Posterior cingulate gyrus (tissue), 11 donors: ENCODE measurements at regions not wholly inside any gene's neighbourhood (a gene's known extent, or its start where the extent isn't known, plus 50 kb on each side); places are given as distances from the start of the nearest gene placed in this dataset.
"Not testable (repeated sequence)": the region's sequence is repeated elsewhere in the genome, so short reads cannot be mapped to it uniquely, and the experiment has no call there.

Experiments
- DNase-seq, 10 donors: peaks; one replicate each; pipeline versions ENCODE4 v3.0.0 to v3.0.0-alpha.2; 2020 to 2021; ENCODE audit warnings: mixed read lengths in 3 of 10
- intact Hi-C: fragments of 100-400 bp; cut with DNase I; formaldehyde crosslinking; loops from one replicate; pipeline ENCODE4 v1.15.1; 2023

DNA sequence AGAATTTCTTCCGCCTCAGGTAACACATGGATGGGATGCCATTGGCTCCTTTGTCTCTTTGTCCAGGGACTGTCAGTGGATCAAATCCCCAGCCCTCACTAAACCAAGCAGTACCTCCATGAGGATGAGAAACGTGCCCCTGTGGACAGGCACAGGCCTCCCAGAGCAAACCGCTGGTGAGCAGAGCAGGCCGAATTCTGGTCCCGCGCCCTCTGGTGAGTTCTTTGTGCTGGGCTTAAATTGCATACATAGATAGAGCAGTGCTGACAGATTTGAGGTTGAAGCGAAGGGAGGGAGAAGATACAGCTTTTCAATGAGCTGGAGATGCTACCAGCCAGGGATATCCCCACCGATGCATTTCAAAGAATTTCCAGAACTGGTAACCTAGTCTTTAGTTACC lies 143.8 kb downstream of the HSD17B3 start:
- intact Hi-C loops: no loop called here
- peak in 1 of 10 donors; percentile 75 for DNase-seq

DNA sequence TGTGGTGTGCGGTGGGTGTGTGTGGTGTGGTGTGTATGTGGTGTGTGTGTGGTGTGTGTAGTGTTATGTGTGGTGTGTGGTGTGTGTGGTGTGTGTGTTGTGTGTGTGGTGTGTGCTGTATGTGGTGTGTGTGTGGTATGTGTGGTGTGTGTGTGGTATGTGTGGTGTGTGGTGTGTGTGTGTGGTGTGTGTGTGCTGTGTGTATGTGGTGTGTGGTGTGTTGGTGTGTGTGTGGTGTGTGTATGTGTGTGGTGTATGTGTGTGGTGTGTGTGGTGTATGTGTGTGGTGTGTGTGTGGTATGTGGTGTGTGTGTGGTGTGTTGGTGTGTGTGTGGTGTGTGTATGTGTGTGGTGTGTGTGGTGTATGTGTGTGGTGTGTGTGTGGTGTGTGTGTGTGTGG lies 144.3 kb downstream of the HSD17B3 start:
- intact Hi-C loops: no loop called here
- DNase-seq: no peak

DNA sequence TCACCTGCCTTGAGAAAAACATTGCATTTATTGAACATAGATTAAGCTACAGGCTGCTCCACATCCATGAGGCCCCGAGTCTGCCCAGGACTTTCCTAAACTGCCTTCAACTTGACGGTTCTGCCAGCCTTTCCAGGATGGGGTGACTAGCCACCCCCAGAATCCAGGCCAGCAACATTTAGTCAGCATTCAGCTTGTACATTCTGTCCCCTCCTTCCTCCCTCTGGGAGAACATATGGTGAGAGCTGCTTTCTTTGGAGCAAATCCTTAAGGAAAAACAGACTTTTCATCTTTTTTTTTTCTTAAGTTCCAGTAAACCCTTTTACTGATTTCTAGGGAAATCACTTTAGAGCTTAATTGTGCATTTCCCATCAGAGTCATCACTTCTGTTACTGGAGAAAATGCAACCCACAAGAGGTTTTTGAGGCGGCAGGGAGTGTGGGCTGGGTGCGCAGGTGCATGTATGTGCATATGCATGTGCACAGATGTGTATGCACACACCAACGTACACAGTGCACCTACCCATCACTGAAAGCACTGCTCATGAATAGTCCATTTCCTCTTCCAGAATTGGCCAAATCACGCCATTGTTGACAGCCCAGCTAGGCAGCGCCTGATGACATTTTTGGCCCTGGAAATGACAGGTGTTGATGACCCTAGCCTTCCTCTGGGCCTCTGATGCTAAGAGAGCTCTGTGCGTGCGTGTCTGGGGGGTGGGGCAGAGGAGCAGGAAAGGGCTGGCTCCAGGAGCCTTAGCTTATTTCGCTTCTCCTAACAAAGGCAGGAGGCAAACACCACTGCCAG lies 145.6 kb downstream of the HSD17B3 start:
- DNase-seq: peak in 3 of 10 donors; percentile 50 to 89 (median 81)
- intact Hi-C loops: no loop called here

DNA sequence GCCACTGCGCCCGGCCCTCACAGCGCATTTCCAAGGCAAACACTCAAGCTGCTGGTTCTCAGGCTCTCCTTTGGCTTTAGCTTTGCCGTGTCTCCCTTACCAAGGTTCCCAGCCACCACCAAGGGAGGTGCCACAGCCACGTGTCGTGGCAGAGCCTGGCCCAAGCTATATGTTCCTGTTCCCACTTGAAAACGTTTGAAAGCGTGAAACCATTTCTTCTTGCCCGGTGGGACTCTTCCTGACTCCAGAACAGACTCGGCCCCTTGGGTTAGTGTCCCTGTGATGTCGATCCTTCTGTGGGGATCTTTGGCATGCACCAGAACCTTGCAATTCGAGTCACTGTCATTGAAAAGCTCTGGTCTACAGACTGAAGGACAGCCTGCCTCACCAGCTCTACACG lies 147.9 kb downstream of the HSD17B3 start:
- intact Hi-C loops: no loop called here
- DNase-seq: peak in 1 of 10 donors; percentile 73

DNA sequence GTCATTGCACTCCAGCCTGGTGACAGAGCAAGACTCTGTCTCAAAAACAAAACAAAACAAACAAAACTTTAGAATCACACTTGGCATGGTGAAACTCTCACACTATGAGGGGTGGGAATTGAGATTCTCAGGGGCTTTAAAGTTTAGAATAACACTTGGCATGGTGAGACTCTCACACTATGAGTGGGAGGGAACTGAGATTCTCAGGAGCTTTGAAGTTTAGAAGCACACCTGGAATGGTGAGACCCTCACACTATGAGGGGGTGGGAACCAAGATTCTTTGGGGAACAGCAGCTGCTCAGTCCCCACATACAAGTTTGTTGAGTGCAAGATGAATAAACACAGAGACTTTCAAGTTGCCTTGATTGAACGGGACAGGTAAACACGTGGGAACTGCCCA lies 149.4 kb downstream of the HSD17B3 start:
- DNase-seq: peak in 1 of 10 donors; percentile 2
- intact Hi-C loops: no loop called here

DNA sequence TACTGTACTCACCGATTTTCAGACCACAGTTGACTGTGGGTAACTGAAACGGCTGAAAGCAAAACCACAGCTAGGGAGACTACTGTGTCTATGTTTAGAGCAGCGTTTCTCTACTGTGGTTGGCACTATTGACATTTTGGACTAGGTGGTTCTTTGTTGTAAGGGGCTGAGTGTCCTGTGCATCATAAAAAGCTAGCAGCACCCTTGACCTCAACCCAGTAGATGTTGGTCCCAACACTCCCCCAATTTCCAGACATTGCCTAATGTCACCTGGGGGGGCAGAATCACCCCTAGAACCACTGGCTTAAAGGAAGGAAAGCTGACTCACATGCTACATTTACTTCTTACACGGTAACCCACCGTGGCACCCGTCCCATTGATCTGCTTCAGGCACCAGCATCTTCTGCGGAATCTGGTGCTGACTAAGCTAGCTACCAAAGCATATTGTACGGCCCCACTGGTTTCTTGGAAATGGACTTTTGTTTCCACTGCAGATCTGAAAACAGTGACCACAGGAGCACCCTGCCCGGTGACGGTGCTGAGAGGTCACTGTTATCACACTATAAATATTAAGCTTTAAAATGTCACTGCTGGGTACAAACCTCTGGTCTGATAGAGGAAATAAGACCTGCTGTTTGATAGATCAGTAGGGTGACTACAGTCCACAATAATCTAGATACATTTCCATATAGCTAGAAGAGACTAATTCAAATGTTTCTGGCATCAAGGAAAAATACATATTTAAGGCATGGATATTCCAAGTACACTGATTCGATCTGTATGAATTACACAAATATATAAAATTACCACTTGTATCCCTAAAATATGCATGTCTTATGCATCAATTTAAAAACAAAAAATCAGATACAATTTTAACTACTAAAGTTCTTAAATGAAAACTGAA lies 151.4 kb downstream of the HSD17B3 start:
- intact Hi-C loops: no loop called here
- DNase-seq: peak in 1 of 10 donors; percentile 66

DNA sequence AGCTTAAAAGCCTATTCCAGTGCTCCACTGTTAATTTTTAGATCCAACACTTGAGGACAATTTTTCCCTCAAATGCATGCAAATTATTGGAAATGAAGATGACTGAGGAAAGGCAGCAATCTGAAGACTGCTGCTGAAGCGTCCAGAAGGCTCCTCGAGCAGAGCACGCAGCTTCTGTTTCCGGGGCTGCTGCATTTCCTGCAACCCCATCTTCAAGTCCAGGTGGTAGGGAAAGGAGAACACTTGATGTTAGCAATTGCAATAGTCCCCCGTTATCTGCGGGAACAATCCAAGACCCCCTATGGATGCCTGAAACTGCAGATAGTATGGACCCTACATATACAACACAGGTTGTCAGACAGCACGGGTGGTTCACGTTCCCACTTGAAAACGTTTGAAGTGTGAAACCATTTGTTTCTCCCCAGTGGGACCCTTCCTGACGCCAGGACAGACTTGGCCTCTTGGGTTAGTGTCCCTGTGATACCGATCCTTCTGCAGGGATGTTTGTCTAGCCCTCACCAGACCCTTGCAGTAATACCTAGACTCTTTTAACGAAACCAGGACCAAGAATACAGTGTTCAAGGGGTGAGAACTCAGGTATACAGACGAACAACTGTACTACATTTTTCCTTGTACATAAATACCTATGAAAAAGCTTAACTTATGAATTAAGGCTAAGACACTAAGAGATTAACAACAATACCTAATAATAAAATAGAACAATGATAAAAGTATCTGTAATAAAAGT lies 152.3 kb downstream of the HSD17B3 start:
- peak in 1 of 10 donors; percentile 37 for DNase-seq
- intact Hi-C loops: no loop called here

DNA sequence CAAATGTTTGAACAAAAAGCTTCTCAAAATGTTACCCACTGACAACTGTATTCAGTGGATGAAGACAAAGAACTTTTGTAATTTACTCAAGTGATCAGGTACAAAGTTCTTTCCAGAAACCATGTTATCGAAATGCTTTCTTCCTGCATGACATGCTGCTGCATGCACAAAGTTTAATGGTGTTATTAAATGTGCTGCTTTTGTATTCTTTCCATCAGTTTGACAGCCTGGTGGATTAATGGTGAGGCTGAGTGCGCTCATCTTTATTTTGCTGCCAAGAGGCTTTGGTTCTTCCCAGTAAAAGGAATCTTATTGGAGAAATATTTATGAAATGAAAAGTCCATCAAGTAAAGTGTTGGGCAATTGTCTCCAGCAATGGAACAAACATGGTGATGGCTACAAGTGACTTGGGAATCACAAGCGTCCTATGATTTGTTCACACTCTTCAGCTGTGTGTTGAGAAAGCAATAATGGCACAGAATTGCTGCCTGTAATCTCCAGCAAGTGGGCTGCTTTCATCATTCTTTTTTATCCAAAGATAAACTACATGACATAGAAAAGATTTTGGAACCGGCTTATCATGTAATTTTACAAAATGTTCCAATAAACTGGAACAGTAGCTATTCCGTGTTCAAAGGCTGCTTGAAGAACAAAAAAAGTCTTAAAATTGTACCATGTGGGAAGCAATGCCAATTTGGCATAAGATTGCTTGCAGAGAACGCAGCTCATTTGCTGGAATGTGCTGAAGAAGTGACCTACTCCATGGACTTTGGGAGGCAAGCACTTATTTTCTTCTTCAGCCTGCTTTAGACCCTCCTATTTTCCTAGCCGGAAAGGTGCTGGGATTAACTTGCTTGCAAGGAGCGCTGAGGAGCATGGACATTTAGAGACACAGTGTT lies 153.1 kb downstream of the HSD17B3 start:
- intact Hi-C loops: no loop called here
- DNase-seq: no peak

DNA sequence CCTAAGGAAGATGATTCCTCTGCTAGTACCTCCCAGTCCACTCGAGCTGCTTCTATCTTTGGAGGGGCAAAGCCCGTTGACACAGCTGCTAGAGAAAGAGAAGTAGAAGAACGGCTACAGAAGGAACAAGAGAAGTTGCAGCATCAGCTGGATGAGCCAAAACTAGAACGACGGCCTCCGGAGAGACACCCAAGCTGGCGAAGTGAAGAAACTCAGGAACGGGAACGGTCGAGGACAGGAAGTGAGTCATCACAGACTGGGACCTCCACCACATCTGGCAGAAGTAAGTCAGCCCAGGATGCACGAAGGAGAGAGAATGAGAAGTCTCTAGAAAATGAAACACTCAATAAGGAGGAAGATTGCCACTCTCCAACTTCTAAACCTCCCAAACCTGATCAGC lies 154.9 kb downstream of the HSD17B3 start:
- intact Hi-C loops: not testable (repeated sequence)
- peak in 1 of 10 donors; percentile 49 for DNase-seq

DNA sequence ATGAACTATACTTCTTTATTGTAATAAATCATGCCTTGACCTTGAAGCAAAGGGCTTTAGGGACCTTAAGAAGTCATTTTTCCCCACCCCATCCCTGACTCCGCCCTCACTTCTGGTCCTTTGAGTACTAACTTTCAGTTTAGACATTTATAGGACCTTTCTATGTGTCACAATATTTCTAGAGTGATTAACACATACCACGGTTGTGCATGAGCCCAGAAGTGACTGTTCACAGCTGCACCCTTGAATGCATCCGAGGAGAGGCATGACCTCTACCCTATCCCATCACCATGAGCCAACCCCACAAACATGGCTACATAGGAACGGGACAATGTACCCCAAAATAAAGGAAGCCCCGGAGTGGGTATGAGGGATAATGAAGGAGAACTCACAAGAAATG lies 160.3 kb downstream of the HSD17B3 start:
- DNase-seq: peak in 1 of 10 donors; percentile 53
- intact Hi-C loops: no loop called here

DNA sequence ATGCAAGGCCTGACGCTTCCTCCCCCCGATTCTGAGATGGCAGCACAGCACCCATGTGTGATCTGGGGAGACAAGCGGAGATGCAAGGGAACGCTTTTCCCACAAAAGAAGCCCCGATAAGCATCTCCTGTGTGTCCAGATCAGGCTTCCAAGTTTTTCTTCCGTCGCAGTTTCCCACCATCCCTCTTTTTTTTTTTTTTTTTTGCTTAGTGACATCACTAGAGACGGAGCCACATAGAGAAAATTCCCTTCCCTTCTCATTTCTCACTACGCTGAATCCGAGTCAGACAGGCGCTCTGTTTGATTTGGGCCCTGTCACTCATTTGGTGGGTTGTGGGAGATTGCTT lies 160.9 kb downstream of the HSD17B3 start:
- intact Hi-C loops: no loop called here

DNA sequence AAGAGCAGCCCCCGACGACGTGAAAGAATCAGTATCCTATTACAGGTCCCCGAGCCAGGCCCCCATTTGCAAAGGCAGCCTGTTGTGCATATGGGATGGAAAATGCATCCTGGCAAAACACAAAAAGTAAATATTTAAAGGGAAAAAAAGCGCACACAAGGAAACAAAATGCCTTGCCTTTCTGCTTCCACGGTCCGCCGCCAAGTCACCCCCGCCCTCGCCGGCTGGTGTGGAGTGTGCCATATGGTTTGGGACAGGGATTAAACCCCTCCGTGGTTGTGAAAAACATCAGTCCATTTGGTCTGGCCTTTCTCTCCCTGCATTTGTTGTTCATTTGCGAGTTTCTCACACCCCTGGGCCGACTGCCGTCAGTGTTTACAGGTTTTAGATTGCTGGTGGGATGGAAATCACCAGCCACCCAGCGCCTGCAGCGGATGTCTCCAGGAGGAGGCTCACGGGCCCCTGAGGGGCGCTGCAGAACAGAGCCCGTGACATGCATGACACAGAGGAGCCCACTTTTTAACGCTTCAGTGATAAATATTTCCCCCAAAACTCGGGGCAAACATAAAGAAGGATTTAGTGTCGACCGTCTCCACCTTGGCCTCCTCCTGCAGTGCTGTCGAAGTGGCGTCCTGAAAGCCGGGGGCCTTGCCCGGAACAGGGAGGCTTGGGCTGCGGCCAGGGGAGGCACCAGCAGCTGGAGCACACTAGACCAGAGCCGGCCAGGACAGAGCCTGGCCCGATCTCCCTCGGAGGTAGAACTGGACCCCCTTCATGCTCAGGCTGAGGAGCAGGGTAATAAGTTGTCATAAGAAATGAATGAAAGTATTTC lies 161.5 kb downstream of the HSD17B3 start:
- intact Hi-C loops: no loop called here
- peak in 3 of 10 donors; percentile 43 to 87 (median 47) for DNase-seq

More for the DNA sequence above, 160.9 kb downstream of the HSD17B3 start:
- DNase-seq: peak in 1 of 10 donors; percentile 25

DNA sequence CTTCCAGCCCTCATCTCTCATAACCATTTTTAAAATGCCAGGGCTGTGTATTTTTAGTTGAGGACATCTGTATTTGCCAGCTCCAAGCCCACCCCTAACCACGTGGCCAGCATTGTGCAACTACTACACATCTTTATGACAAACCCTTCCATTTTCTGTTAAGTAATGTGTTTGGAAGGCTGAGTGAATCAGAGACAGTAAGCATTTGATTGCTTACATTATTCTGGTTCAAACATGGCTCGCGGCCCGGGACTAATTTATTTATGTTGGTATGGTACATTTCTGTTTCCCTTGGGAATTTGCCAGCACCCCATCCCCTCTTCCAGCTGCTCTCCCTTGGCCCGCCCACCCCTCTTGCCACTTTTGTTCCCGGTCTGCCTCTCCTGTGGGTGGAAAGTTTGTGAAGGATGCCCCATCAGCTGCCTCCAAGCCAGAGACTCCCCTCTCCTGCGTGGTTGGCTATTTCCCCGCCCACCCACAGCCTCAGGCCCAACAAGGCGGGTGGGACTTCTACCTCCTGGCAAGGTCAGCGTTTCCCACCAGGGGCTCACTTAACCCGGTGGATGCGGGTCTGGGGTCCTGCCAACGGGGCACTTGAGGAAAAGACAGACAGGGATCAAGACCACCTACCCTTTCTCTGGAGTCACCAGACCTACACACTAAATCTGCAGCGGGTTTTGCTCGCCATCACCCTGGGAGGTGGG lies 162.2 kb downstream of the HSD17B3 start:
- DNase-seq: peak in 6 of 10 donors; percentile 32 to 86 (median 46)
- intact Hi-C loops: no loop called here

DNA sequence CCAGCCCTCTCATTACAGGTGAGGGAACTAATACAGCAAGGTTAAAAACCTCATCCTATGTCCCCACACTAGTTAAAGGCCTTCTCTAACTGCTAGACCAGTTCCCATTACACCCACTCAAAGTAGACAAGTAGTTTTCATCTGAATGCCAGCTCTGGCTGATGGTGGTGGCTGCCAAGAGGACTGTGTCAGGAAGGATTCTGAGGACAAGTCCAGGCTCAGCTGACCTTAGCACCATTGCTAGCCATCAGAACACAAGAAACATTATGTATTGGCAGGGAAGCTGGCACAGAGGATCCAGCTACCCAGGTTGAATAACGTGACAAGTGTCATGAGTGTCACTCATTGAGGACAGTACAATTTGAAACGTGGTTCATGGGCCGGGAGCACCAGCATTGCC lies 163.4 kb downstream of the HSD17B3 start:
- intact Hi-C loops: no loop called here
- DNase-seq: peak in 1 of 10 donors; percentile 56

DNA sequence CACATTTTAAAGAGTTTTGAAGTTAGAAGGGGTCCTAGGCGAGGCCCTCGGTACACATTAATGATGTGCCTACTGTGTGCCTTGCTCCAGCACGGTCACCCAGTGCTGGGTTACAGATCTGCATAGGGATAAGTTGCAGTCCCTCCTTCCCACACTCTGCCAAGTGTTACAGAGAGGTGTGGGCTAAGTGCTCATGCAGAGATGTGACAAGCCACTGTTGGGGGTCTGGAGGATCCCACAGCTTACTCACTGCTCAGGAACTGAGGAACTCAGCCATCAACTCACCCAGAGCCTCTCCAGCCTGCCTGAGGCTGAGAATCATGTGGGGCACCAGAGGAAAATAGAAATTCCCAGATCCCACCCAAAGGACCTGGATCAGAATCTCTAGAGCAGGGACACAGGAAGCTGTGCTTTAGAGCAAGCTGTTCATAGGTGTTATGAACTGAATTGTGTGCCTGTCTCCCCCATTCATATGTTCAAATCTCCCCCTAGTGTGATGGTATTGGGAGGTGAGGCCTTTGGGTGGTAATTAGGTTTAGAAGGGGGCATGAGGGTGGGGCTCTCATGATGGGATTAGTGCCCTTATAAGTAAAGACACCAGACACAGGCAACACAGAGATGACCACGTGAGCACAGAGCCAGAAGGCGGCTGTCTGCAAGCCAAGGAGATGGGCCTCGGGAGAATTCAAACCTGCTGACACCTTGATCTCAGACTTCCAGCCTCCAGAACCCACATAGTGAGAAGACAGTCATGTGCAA lies 164.1 kb downstream of the HSD17B3 start:
- intact Hi-C loops: no loop called here
- DNase-seq: peak in 1 of 10 donors; percentile 24

DNA sequence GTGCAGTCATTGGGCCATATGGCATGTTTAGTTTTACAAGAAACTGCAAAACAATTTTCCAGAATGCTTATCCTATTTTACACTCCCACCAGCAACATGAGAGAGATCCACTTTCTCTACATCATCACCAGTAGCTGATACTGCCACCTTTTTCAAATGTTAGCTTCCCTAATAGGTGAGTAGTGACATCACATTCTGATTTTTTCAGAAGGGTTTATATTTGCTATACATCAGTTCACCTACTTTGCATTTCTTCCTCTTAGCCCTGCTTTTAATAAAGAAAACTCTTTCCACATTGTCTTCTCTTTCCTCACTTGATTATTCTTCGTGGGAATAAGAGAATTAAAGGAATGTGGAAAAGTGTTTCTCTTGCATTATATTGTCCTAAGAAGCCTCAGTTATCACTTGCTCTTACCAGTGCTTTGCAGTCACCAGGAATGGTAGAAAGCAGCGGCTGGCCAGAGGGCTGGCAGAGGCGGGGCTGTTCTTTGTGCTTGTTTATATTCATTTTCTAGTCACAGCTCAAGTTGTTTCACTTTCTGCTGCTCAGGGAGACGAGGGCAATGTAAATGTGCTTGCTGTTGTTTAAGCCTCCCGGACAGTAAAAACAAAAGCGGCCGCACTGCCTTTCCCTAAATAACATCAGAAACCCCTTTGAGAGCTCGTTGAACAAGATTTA lies 164.8 kb downstream of the HSD17B3 start:
- DNase-seq: peak; percentile 39 to 95 (median 70)
- intact Hi-C loops: no loop called here

DNA sequence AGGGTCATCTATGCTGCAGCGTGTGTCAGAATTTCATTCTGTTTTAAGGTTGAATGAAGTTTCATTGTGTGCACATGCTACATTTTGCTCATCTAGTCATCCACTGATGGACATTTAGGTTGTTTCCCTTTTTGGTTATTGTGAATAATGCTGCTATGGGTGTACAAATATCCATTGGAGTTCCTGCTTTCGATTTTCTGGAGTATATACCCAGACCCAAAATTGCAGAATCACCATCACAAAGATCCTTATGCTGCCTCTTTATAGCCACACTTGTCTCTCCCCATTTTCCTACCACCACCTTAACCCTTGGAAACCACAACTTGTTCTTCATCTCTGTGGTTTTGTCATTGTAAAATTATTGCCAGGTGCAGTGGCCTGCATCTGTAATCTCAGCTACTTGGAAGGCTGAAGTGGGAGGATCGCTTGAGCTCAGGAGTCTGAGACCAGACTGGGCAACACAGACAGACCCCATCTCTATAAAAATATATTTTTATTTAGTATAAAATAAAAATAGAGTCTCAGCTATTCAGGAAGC lies 166.2 kb downstream of the HSD17B3 start:
- DNase-seq: peak in 1 of 10 donors; percentile 30
- intact Hi-C loops: no loop called here
